Mesenchymal stem cell (in vitro differentiated cells and primary cell): ENCODE measurements at regions not wholly inside any gene's neighbourhood (a gene's known extent, or its start where the extent isn't known, plus 50 kb on each side); places are given as distances from the start of the nearest gene placed in this dataset.

Experiments
- DNase-seq: peaks from one replicate; pipeline ENCODE4 v3.0.0-alpha.2; 2013
- H2AFZ ChIP-seq: one replicate; pipeline ENCODE4 v1.6.1; 2013; ENCODE audit warnings: low read depth, mild to moderate bottlenecking, control low read depth, inconsistent platforms, low read length, moderate library complexity
- H2AK5ac ChIP-seq: 2 replicates; pipeline ENCODE4 v1.6.1; 2013; ENCODE audit warnings: low read length, moderate library complexity, mild to moderate bottlenecking, inconsistent platforms; ENCODE audit not compliant: severe bottlenecking
- H2BK120ac ChIP-seq: one replicate; pipeline ENCODE4 v1.6.1; 2013; ENCODE audit warnings: low read depth, mild to moderate bottlenecking, inconsistent platforms, low read length, moderate library complexity
- H2BK12ac ChIP-seq, 2 experiments: one replicate each; pipeline ENCODE4 v1.6.1; 2013; ENCODE audit warnings: inconsistent platforms in 2 of 2, low read length in 2 of 2, mild to moderate bottlenecking in 2 of 2, moderate library complexity in 2 of 2, control low read depth in 1 of 2
- H2BK15ac ChIP-seq: one replicate; pipeline ENCODE4 v1.6.1; 2013; ENCODE audit warnings: mild to moderate bottlenecking, low read depth, inconsistent platforms; ENCODE audit not compliant: poor library complexity, severe bottlenecking
- H2BK5ac ChIP-seq: 2 replicates; pipeline ENCODE4 v1.6.1; 2013; ENCODE audit warnings: low read depth, mild to moderate bottlenecking, low read length, control low read depth, inconsistent platforms; ENCODE audit not compliant: poor library complexity, severe bottlenecking
- H3K14ac ChIP-seq, 2 experiments: one replicate each; pipeline ENCODE4 v1.6.1; 2013; ENCODE audit warnings: inconsistent platforms in 2 of 2, low read length in 2 of 2, control low read depth in 1 of 2, mild to moderate bottlenecking in 1 of 2, moderate library complexity in 1 of 2
- H3K18ac ChIP-seq, 2 experiments: one replicate each; pipeline ENCODE4 v1.6.1; 2013; ENCODE audit warnings: inconsistent platforms in 2 of 2, low read length in 2 of 2, control low read depth in 1 of 2, low read depth in 1 of 2, mild to moderate bottlenecking in 1 of 2
- H3K23ac ChIP-seq, 2 experiments: one replicate each; pipeline ENCODE4 v1.6.1; 2013; ENCODE audit warnings: inconsistent platforms in 2 of 2, low read length in 2 of 2, mild to moderate bottlenecking in 2 of 2, moderate library complexity in 2 of 2, control low read depth in 1 of 2
- H3K27ac ChIP-seq: 2 replicates; pipeline ENCODE4 v1.5.1; 2013; ENCODE audit warnings: mild to moderate bottlenecking, moderate library complexity, low read length, control low read depth, inconsistent platforms; ENCODE audit not compliant: poor library complexity, severe bottlenecking
- H3K27me3 ChIP-seq, 2 experiments: 2 replicates each; pipeline versions ENCODE4 v1.6.1 to v1.7.0; 2013; ENCODE audit warnings: low read length in 2 of 2, mild to moderate bottlenecking in 2 of 2, moderate library complexity in 2 of 2, control low read depth in 1 of 2, inconsistent platforms in 1 of 2; ENCODE audit not compliant: control insufficient read depth in 1 of 2, insufficient read depth in 1 of 2
- H3K36me3 ChIP-seq, 2 experiments: 2 replicates each; pipeline versions ENCODE4 v1.6.1 to v1.7.0; 2013; ENCODE audit warnings: low read length in 2 of 2, control low read depth in 1 of 2, inconsistent platforms in 1 of 2, low read depth in 1 of 2, mild to moderate bottlenecking in 1 of 2; ENCODE audit not compliant: insufficient read depth in 2 of 2, control insufficient read depth in 1 of 2
- H3K4ac ChIP-seq, 2 experiments: one replicate each; pipeline ENCODE4 v1.6.1; 2013; ENCODE audit warnings: inconsistent platforms in 2 of 2, low read length in 2 of 2, mild to moderate bottlenecking in 2 of 2, moderate library complexity in 2 of 2, control low read depth in 1 of 2, low read depth in 1 of 2
- H3K4me1 ChIP-seq: 2 replicates; pipeline ENCODE4 v1.6.1; 2013; ENCODE audit warnings: low read depth, low read length, control low read depth; ENCODE audit not compliant: control insufficient read depth, insufficient read depth
- H3K4me2 ChIP-seq: 2 replicates; pipeline ENCODE4 v1.6.1; 2013; ENCODE audit warnings: low read length, mild to moderate bottlenecking, inconsistent platforms; ENCODE audit not compliant: poor library complexity, severe bottlenecking
- H3K4me3 ChIP-seq, 2 experiments: 2 replicates each; pipeline versions ENCODE4 v1.5.1 to v1.7.0; 2013; ENCODE audit warnings: low read length in 2 of 2, mild to moderate bottlenecking in 2 of 2, control low read depth in 1 of 2, low read depth in 1 of 2; ENCODE audit not compliant: insufficient read depth in 1 of 2
- H3K79me1 ChIP-seq: replicated peaks from 2 replicates; pipeline ENCODE4 v1.6.1; 2013; ENCODE audit warnings: mild to moderate bottlenecking, control low read depth, low read length, inconsistent platforms; ENCODE audit not compliant: poor library complexity, severe bottlenecking
- H3K9ac ChIP-seq: 2 replicates; pipeline ENCODE4 v1.7.0; 2013; ENCODE audit warnings: mild to moderate bottlenecking, low read length, moderate library complexity
- H3K9me3 ChIP-seq: 2 replicates; pipeline ENCODE4 v1.7.0; 2013; ENCODE audit warnings: mild to moderate bottlenecking, low read length; ENCODE audit not compliant: control insufficient read depth
- H4K8ac ChIP-seq: one replicate; pipeline ENCODE4 v1.6.1; 2013; ENCODE audit warnings: inconsistent platforms, mild to moderate bottlenecking, low read length, moderate library complexity
- H4K91ac ChIP-seq: one replicate; pipeline ENCODE4 v1.6.1; 2013; ENCODE audit warnings: mild to moderate bottlenecking, low read length, inconsistent platforms
- WGBS: methylation state at CpG from one replicate; pipeline ENCODE4 v1.1.7; 2013; ENCODE audit warnings: mixed read lengths; 5-methylcytosine and 5-hydroxymethylcytosine counted together

GRCh38 chr2:122019724-122020123 is 264.3 kb downstream of the TSN start:
- Histone ChIP-seq H2BK15ac (no peak overlapping the region), H3K9me3 (no peaks in the 10 kb centered on the region), H3K9ac (no peak overlapping the region), H4K8ac (no peak overlapping the region), H3K79me1 (no peaks in the 10 kb centered on the region), H2AK5ac (no peak overlapping the region), H3K4ac (no peak overlapping the region), H3K27ac (no peak overlapping the region), H4K91ac (no peak overlapping the region), H3K14ac (no peak overlapping the region), H2BK120ac (no peak overlapping the region), H3K4me3 (no peak overlapping the region), H2AFZ (no peak overlapping the region), H3K27me3 (peaks cover 0 to 15% of the 10 kb centered on the region in 2 experiments), H2BK5ac (no peak overlapping the region), H3K4me2 (no peak overlapping the region), H2BK12ac (no peak overlapping the region), H3K23ac (no peak overlapping the region), H3K4me1 (peaks cover 2% of the 10 kb centered on the region), H3K18ac (no peak overlapping the region), H3K36me3 (no peaks in the 10 kb centered on the region)
- WGBS: 72% methylated on average over 7 of the region's 7 CpGs
- no peak for DNase-seq

- H4K91ac ChIP-seq: no peak overlapping the region
- H2AK5ac ChIP-seq: no peak overlapping the region
- no peak for DNase-seq
- H2BK15ac ChIP-seq: no peak overlapping the region
- H3K9me3 ChIP-seq: no peaks in the 10 kb centered on the region
- H3K14ac ChIP-seq: no peak overlapping the region
- peaks cover 0 to 15% of the 10 kb centered on the region in 2 experiments for H3K27me3 ChIP-seq
- H2BK5ac ChIP-seq: no peak overlapping the region
- no peak overlapping the region for H3K27ac ChIP-seq
- no peak overlapping the region for H2AFZ ChIP-seq
- no peak overlapping the region for H3K4me2 ChIP-seq
- no peak overlapping the region for H4K8ac ChIP-seq
- H3K4me3 ChIP-seq: no peak overlapping the region
- no peak overlapping the region for H2BK12ac ChIP-seq
- H3K9ac ChIP-seq: no peak overlapping the region
- no peak overlapping the region for H3K18ac ChIP-seq
- no peaks in the 10 kb centered on the region for H3K79me1 ChIP-seq
- no peaks in the 10 kb centered on the region for H3K36me3 ChIP-seq
- peaks cover 2% of the 10 kb centered on the region for H3K4me1 ChIP-seq
- 86% methylated on average over 5 of the region's 5 CpGs for WGBS
- H2BK120ac ChIP-seq: no peak overlapping the region
- H3K4ac ChIP-seq: no peak overlapping the region
- no peak overlapping the region for H3K23ac ChIP-seq
Observed at GRCh38 chr2:122020377-122020776, 264.9 kb downstream of the TSN start.

- Histone ChIP-seq H3K4ac (no peak overlapping the region), H3K9ac (no peak overlapping the region), H3K79me1 (no peaks in the 10 kb centered on the region), H3K36me3 (no peaks in the 10 kb centered on the region), H3K4me2 (no peak overlapping the region), H3K4me1 (peaks cover 2% of the 10 kb centered on the region), H4K91ac (no peak overlapping the region), H3K23ac (no peak overlapping the region), H2BK120ac (no peak overlapping the region), H3K9me3 (no peaks in the 10 kb centered on the region), H3K27me3 (peaks cover 0 to 15% of the 10 kb centered on the region in 2 experiments), H3K14ac (no peak overlapping the region), H3K18ac (no peak overlapping the region), H3K4me3 (no peak overlapping the region), H4K8ac (no peak overlapping the region), H2BK12ac (no peak overlapping the region), H3K27ac (no peak overlapping the region), H2BK15ac (no peak overlapping the region), H2AFZ (no peak overlapping the region), H2BK5ac (no peak overlapping the region), H2AK5ac (no peak overlapping the region)
- WGBS: 74% methylated on average over 4 of the region's 4 CpGs
- no peak for DNase-seq
Observed at GRCh38 chr2:122021941-122022340, 266.5 kb downstream of the TSN start.

GRCh38 chr2:122022531-122022930 is 267.1 kb downstream of the TSN start:
- WGBS: 79% methylated on average over 3 of the region's 3 CpGs
- H2BK5ac ChIP-seq: no peak overlapping the region

More at GRCh38 chr2:122022531-122022930, 267.1 kb downstream of the TSN start:
- Histone ChIP-seq H2AFZ (no peak overlapping the region), H2BK120ac (no peak overlapping the region), H3K27ac (no peak overlapping the region), H3K14ac (no peak overlapping the region), H2BK12ac (no peak overlapping the region), H3K79me1 (no peaks in the 10 kb centered on the region), H3K9me3 (no peaks in the 10 kb centered on the region), H4K8ac (no peak overlapping the region), H3K4me1 (peaks cover 2% of the 10 kb centered on the region), H3K4me2 (no peak overlapping the region), H3K4me3 (no peak overlapping the region), H2BK15ac (no peak overlapping the region), H3K27me3 (peaks cover 0 to 15% of the 10 kb centered on the region in 2 experiments), H3K36me3 (no peaks in the 10 kb centered on the region), H4K91ac (no peak overlapping the region), H3K4ac (no peak overlapping the region), H3K18ac (no peak overlapping the region), H3K23ac (no peak overlapping the region), H3K9ac (no peak overlapping the region), H2AK5ac (no peak overlapping the region)
- DNase-seq: no peak
